ELR (cell line): ENCODE measurements at regions not wholly inside any gene's neighbourhood (a gene's known extent, or its start where the extent isn't known, plus 50 kb on each side); places are given as distances from the start of the nearest gene placed in this dataset.

Experiments
- DNase-seq: peaks from one replicate; pipeline ENCODE4 v3.0.0-alpha.2; 2015; ENCODE audit warnings: low read depth

DNA sequence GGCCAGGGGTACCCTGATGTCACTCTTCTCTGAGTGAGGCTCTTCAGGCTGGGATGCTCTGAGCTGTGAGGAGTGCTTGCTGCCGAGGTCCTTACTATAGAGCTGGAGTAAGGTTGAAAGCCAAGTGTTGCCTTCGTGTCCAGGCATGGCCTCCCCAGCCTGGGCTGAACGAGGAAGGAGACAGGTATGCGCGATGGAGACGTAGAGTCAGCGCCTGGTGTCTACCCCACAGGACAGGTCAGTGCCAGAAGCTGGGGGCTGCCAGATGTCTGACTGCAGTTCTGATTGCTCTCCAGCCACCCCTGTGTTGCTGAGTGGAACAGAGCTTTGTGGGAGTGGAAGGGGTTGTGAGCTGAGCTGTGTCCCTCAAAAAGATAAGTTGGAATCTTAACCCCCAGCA is 135.8 kb upstream of the AJAP1 start:
- no peak for DNase-seq

DNA sequence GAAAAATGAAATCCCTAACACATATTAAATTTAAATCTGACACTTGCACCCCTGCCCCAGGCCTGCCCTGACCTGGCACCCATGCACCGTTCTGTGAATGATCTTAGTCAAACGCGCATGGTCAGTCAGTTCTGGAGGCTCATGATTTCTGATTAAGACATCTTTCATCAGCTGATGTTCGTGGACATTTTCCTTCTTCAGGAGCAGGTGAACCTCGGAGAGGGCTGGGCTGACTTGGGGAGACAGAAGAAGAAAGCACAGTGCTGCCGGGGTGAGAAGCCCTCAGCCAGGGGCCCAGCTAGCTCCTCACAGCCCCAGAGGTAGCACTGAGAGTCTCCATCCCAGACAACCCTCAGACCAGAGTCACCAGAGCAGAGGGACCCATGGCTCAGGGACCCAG is 134.5 kb upstream of the AJAP1 start:
- DNase-seq, result no peak

GRCh38 chr1:4523551-4523950 is 130.9 kb upstream of the AJAP1 start:
- no peak for DNase-seq

- DNase-seq, result no peak
Observed at GRCh38 chr1:4526747-4527146, 127.7 kb upstream of the AJAP1 start.

- no peak for DNase-seq
Observed at GRCh38 chr1:4527819-4528218, 126.6 kb upstream of the AJAP1 start.

GRCh38 chr1:4528590-4528989 is 125.8 kb upstream of the AJAP1 start:
- no peak for DNase-seq

DNA sequence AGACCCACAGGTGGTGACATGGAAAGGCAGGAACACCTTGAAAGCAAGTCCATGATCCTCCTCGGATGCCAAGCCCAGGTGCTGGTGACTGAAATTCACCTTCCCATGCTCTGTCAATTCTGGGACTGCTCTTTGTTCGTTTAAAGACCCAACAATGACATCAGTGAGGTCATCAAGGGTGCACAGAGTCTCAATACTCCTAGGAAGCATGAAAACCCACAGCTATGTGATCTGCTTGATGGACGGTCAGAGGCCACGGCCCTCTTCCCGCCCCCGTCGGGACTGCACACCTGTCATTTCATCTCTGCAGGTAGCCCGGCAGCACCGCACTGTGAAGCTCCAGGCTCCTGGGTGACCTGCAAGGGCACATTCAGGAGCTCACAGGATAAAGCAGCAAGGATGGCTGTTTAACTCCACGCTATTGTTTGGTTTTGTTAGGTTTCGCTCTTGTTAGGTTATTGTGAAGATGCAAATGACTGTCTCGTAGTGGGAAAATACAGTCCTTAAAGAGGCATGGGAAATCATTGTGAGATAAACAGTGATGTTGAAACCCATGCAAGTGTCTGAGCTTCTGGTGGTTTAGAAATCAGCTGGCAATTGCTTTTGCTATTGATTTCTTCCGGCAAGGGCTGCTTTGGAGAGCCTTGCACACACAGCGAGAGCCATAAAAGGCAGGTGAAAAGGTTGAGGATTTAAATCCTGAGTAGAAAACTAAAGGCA is 124.8 kb upstream of the AJAP1 start:
- DNase-seq, result no peak

DNA sequence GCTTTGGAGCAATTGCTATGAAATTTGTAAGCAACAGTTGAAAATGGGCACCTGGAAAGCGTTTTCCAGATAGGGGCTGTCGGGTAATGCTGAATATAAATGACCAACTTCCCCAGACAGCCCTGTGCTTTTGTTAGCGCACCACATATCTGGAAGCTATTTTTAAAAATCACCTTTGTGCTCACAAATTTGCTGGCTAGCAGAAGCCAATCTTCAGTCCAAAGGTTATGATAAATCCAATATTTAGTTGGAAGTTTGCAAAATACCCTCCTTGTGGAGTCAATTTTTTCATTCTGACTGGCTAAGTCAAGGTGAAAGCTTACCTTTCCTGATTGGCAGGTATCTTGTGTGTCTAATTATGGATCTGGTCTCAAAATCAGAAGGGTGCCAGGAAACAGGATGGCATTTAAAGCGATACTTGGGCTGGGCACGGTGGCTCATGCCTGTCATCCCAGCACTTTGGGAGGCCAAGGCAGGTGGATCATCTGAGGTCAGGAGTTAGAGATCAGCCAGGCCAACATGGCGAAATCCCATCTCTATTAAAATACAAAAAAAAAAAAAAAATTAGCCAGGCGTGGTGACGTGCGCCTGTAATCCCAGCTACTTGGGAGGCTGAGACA is 124.1 kb upstream of the AJAP1 start:
- DNase-seq, result no peak

- DNase-seq, result no peak
Observed at GRCh38 chr1:4531842-4532241, 122.6 kb upstream of the AJAP1 start.

DNA sequence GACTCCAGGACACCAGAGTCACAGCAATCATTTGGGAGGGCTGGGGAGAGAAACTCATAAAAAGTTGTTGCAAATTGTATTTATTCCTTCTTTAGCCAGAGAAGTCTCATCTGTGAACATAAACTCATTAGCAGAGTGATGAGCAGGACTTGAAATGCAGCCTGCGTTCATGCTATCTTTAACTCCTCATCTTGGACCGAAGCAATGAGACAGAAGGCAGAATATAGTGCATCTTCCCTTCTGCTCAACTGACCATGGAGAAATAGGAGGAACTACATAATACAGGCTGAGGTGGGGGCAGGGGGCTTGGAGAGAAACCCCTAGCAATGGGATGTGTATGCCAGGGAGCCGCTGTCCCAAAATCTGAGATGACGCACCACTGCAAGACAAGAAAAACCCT is 121.8 kb upstream of the AJAP1 start:
- no peak for DNase-seq

GRCh38 chr1:4546911-4547310 is 107.5 kb upstream of the AJAP1 start:
- DNase-seq, result no peak

GRCh38 chr1:4549930-4550329 is 104.5 kb upstream of the AJAP1 start:
- no peak for DNase-seq

DNA sequence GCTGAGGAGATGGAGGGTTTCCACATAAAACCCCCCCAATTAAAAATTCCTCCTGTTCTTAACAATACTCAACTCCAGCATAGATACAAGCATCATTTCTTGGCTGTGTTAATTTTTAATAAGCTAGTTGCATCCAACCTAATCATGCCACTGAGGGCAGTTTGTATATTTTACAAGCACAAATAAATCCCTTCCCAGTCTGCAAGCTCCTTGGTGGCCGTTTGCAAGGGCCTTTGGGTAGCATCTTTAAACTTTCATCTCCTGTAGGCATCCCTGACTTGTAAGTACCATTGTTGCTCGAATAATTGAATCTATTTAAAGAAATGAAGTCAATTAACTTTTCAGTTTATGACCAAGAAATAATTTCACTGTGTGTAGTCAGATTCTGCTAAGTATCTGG is 103.5 kb upstream of the AJAP1 start:
- no peak for DNase-seq

DNA sequence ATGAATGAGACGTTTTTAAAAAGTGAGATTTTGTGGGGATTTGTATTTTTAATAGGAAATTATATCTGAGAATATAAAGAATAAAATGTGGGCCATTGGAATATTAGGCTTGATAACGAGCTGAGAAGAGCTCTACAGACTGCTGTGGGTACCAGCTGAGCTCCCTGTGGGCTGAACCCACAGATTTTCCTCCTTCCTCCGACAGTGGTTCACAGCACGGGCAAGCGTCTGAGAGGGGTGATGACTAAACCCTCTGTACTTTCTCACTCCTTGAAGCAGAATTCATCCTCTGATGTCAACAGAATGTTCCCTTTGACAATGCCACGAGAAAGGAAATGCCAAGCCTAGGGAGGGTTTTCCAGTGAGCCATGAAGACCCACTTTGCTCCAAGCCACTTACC is 102.7 kb upstream of the AJAP1 start:
- no peak for DNase-seq

GRCh38 chr1:4553761-4554160 is 100.6 kb upstream of the AJAP1 start:
- no peak for DNase-seq

- no peak for DNase-seq
Observed at GRCh38 chr1:4554271-4554865, 100.0 kb upstream of the AJAP1 start.

DNA sequence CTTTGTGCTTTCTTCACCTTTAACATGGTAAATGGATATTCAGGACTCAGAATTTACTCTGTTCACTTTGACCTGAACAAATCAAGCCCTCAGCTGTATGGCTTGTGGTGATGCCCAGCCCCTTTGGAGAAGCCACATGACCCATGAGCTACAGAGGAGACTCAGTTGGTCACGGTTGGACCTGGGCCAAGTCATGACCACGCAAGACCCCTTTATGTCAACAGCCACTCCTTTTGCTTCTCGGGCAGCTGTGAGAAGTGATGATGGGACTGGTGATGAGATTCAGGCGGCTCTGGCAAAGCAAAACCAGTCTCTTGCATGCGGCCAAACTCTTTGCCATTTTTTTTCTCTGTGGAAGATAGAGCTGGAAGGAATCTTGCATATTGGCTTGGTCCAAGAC is 96.5 kb upstream of the AJAP1 start:
- no peak for DNase-seq

DNA sequence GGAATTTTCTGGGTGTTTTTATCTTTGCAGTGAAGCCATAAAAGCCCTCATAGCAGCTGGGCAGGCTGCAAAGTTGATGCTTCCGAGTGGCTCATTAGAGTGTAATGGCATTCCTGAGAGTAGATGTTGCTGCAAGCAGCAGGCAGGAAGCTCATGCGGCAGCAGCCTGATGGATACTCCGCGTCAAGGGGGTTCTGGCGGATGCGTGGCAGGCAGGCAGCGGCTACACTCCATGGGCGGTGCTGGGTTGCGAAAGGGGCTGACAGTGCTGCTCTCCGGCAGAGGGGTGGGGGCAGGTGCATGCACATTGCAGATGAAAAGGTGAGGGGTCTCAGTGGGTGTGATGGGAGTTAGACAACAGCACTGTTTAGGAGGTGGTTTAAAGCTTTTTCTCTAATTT is 93.2 kb upstream of the AJAP1 start:
- no peak for DNase-seq

- no peak for DNase-seq
Observed at GRCh38 chr1:4562321-4562720, 92.1 kb upstream of the AJAP1 start.

- no peak for DNase-seq
Observed at GRCh38 chr1:4563586-4563985, 90.8 kb upstream of the AJAP1 start.

DNA sequence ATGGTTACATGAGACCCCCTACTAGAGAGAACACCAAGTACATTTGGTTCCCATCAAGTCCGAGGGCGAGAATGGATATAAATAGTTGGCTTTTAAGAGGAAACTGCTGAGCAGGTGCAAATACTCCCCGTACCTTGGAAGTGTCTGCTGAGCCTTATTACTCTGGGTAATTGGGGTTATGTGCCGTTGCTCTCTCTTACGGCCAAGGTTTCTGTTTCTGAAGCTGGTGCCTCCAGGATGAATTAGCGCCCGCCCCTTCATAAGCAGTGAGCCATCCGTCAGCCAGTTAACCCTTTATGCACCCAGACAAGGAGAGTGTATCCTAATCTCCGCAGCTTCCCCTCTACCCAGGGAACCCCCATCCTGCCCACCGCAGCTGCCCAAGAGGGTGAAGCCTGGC is 90.4 kb upstream of the AJAP1 start:
- DNase-seq, result no peak

DNA sequence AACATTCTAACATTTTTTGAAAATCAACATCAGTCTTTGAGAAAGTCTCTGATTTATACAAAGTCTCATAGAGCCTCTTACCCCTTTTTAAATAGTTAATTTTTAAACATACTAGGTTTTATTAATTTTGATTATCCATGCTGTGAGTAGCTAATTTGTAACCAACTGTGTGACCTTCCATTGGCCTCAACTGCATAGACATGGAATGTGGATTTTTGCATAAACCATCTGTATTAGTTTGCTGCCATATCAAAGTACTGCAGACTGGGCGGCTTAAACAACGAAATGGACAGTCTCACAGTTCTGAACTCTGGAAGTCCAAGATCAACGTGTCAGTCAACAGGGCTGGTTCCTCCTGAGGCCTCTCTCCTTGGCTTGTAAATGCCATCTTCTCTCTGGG is 89.2 kb upstream of the AJAP1 start:
- DNase-seq, result no peak

GRCh38 chr1:4565801-4566449 is 88.5 kb upstream of the AJAP1 start:
- no peak for DNase-seq
